ENCODE measurements at regions not wholly inside any gene's neighbourhood (a gene's known extent, or its start where the extent isn't known, plus 50 kb on each side); places are given as distances from the start of the nearest gene placed in this dataset.

GRCh38 chr20:1721687-1722512 lies 64.3 kb upstream of the SIRPG start:
- ChIA-PET POLR2A (ENCODE audit: low non-redundant PET) (no interaction called here), CTCF (interaction anchor here (1.2 kb wide), 1 partner anchor 218 kb away, joined by 3 read pairs; no protein-coding TSS in a partner anchor)
- Histone ChIP-seq H3K36me3 (ENCODE audit: insufficient read depth, low read length, poor library complexity, severe bottlenecking) (no peaks in the 10 kb centered on the region), H3K27me3 (replicated peaks; ENCODE audit: insufficient read depth, low read depth, low read length, poor library complexity) (peaks cover 40% of the 10 kb centered on the region), H3K4me3 (ENCODE audit: low read depth, low read length, poor library complexity, severe bottlenecking) (no peak overlapping the region), H3K4me1 (ENCODE audit: insufficient read depth, low read length, poor library complexity, severe bottlenecking) (no peaks in the 10 kb centered on the region), H3K9me3 (ENCODE audit: low read depth, low read length, poor library complexity, severe bottlenecking) (no peaks in the 10 kb centered on the region), H3K27ac (ENCODE audit: low read depth, low read length, poor library complexity, severe bottlenecking) (no peak overlapping the region)
- DNase-seq (ENCODE audit: low spot score): no peak
- no TSS peak for BruUV-seq (replicated peaks)
- intact Hi-C loops (cut with micrococcal nuclease; ENCODE audit: unreplicated experiment): no loop called here
- TF ChIP-seq EZH2 (IDR thresholded peaks at IDR 0.05; ENCODE audit: borderline replicate concordance, low read depth, low read length, poor library complexity, severe bottlenecking) (no peak), CTCF (conservative IDR thresholded peaks at IDR 0.05; ENCODE audit: low read depth, low read length) (no peak)

- Histone ChIP-seq H3K9me3 (ENCODE audit: low read depth, low read length, poor library complexity, severe bottlenecking) (no peaks in the 10 kb centered on the region), H3K36me3 (ENCODE audit: insufficient read depth, low read length, poor library complexity, severe bottlenecking) (no peaks in the 10 kb centered on the region), H3K4me1 (ENCODE audit: insufficient read depth, low read length, poor library complexity, severe bottlenecking) (no peaks in the 10 kb centered on the region), H3K4me3 (ENCODE audit: low read depth, low read length, poor library complexity, severe bottlenecking) (no peak overlapping the region), H3K27ac (ENCODE audit: low read depth, low read length, poor library complexity, severe bottlenecking) (no peak overlapping the region), H3K27me3 (replicated peaks; ENCODE audit: insufficient read depth, low read depth, low read length, poor library complexity) (peaks cover 49% of the 10 kb centered on the region)
- intact Hi-C loops (cut with micrococcal nuclease; ENCODE audit: unreplicated experiment): no loop called here
- no TSS peak for BruUV-seq (replicated peaks)
- TF ChIP-seq EZH2 (IDR thresholded peaks at IDR 0.05; ENCODE audit: borderline replicate concordance, low read depth, low read length, poor library complexity, severe bottlenecking): no peak
- no peak for TF ChIP-seq CTCF (conservative IDR thresholded peaks at IDR 0.05; ENCODE audit: low read depth, low read length)
- no peak for DNase-seq (ENCODE audit: low spot score)
- POLR2A ChIA-PET (ENCODE audit: low non-redundant PET): no interaction called here
- CTCF ChIA-PET: no interaction called here
Measured at GRCh38 chr20:1720845-1721475, 63.4 kb upstream of the SIRPG start.

- Histone ChIP-seq H3K9me3 (ENCODE audit: low read depth, low read length, poor library complexity, severe bottlenecking) (no peaks in the 10 kb centered on the region), H3K27ac (ENCODE audit: low read depth, low read length, poor library complexity, severe bottlenecking) (no peak overlapping the region), H3K27me3 (replicated peaks; ENCODE audit: insufficient read depth, low read depth, low read length, poor library complexity) (peaks cover 51% of the 10 kb centered on the region), H3K4me3 (ENCODE audit: low read depth, low read length, poor library complexity, severe bottlenecking) (no peak overlapping the region), H3K4me1 (ENCODE audit: insufficient read depth, low read length, poor library complexity, severe bottlenecking) (no peaks in the 10 kb centered on the region), H3K36me3 (ENCODE audit: insufficient read depth, low read length, poor library complexity, severe bottlenecking) (no peaks in the 10 kb centered on the region)
- CTCF ChIA-PET: no interaction called here
- no peak for TF ChIP-seq CTCF (conservative IDR thresholded peaks at IDR 0.05; ENCODE audit: low read depth, low read length)
- TF ChIP-seq EZH2 (IDR thresholded peaks at IDR 0.05; ENCODE audit: borderline replicate concordance, low read depth, low read length, poor library complexity, severe bottlenecking): no peak
- DNase-seq (ENCODE audit: low spot score): no peak
- POLR2A ChIA-PET (ENCODE audit: low non-redundant PET): no interaction called here
- intact Hi-C loops (cut with micrococcal nuclease; ENCODE audit: unreplicated experiment): no loop called here
- BruUV-seq (replicated peaks): no TSS peak
Measured at GRCh38 chr20:1720226-1720625, 62.6 kb upstream of the SIRPG start.
